HEK293T (cell line): ENCODE measurements at regions not wholly inside any gene's neighbourhood (a gene's known extent, or its start where the extent isn't known, plus 50 kb on each side); places are given as distances from the start of the nearest gene placed in this dataset.

Experiments
- CTCF ChIA-PET: fragments of 350-600 bp; formaldehyde crosslinking; extraction: SDS; loops from one replicate; lab custom pipeline; 2021; ENCODE audit warnings: antibody characterized with exemption, inconsistent platforms; lab: Yijun Ruan, JAX
- POLR2A ChIA-PET: fragments of 350-600 bp; formaldehyde crosslinking; extraction: SDS; loops from one replicate; lab custom pipeline; 2020; ENCODE audit warnings: antibody characterized with exemption, inconsistent platforms; lab: Yijun Ruan, JAX
- DNase-seq: peaks from one replicate; pipeline ENCODE4 v3.0.0; 2012; ENCODE audit warnings: mixed read lengths; ENCODE audit errors: extremely low spot score
- ARNT ChIP-seq: fragments of 450-650 bp; IDR thresholded peaks from 2 replicates; pipeline ENCODE4 v1.6.1; 2017; ENCODE audit warnings: mild to moderate bottlenecking
- CTBP1 ChIP-seq: fragments of 450-650 bp; IDR thresholded peaks from 2 replicates; pipeline ENCODE4 v1.6.1; 2016; ENCODE audit warnings: borderline replicate concordance
- ELF4 ChIP-seq: fragments of 450-650 bp; IDR thresholded peaks from 2 replicates; pipeline ENCODE4 v1.6.1; 2017; ENCODE audit warnings: antibody characterized with exemption
- FOXA1 ChIP-seq: fragments of 450-650 bp; IDR thresholded peaks from 2 replicates; pipeline ENCODE4 v1.6.1; 2016; ENCODE audit warnings: mild to moderate bottlenecking
- FOXK2 ChIP-seq: fragments of 450-650 bp; IDR thresholded peaks from 2 replicates; pipeline ENCODE4 v1.6.1; 2016; ENCODE audit warnings: mild to moderate bottlenecking
- FOXM1 ChIP-seq: fragments of 450-650 bp; IDR thresholded peaks from 2 replicates; pipeline ENCODE4 v1.6.1; 2017; ENCODE audit warnings: mild to moderate bottlenecking, borderline replicate concordance
- HDGF ChIP-seq: fragments of 450-650 bp; IDR thresholded peaks from 2 replicates; pipeline ENCODE4 v1.6.1; 2017; ENCODE audit warnings: antibody characterized with exemption, borderline replicate concordance
- L3MBTL2 ChIP-seq: fragments of 450-650 bp; conservative IDR thresholded peaks from 2 replicates; pipeline ENCODE4 v1.6.1; 2016; ENCODE audit warnings: mild to moderate bottlenecking
- LEF1 ChIP-seq: fragments of 450-650 bp; IDR thresholded peaks from 2 replicates; pipeline ENCODE4 v1.6.1; 2017; ENCODE audit warnings: mild to moderate bottlenecking, borderline replicate concordance
- NFRKB ChIP-seq: fragments of 450-650 bp; IDR thresholded peaks from 2 replicates; pipeline ENCODE4 v1.6.1; 2016; ENCODE audit warnings: mild to moderate bottlenecking, moderate library complexity
- SP1 ChIP-seq: fragments of 450-650 bp; IDR thresholded peaks from 2 replicates; pipeline ENCODE4 v1.6.1; 2017
- SUZ12 ChIP-seq: fragments of 450-650 bp; IDR thresholded peaks from 2 replicates; pipeline ENCODE4 v1.6.1; 2016; ENCODE audit warnings: mild to moderate bottlenecking
- TARDBP ChIP-seq: fragments of 450-650 bp; IDR thresholded peaks from 2 replicates; pipeline ENCODE4 v1.6.1; 2016
- ZNF384 ChIP-seq: fragments of 450-650 bp; IDR thresholded peaks from 2 replicates; pipeline ENCODE4 v1.6.1; 2016
- TF ChIP-seq, protein P1 (sequence below): fragments of 450-650 bp; IDR thresholded peaks from 2 replicates; pipeline ENCODE4 v1.6.1; 2016

DNA sequence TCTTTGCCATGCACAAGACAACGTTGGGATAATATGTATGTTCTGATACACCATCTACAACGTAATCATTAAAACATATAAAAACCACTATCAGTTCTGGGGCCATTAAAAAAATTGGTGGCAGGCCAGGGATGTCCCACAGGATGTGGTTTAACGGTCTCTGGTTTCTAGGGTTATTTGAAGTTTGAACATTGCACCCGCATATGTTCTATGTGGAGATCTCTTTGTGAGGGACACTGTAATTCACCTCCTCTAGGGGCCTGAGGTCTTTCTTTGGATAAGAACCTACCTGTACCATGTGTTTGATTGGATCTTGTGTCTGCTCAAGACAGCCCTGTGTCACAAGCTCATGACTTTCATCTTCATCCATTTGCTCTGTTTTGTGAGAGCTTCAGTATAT lies 73.2 kb downstream of the GGTLC2 start:
- DNase-seq, result no peak
- TF ChIP-seq FOXM1 (no peak), ELF4 (no peak), CTBP1 (no peak), TARDBP (no peak), NFRKB (no peak), LEF1 (no peak), ZNF384 (no peak), L3MBTL2 (no peak), ARNT (no peak), HDGF (no peak), FOXA1 (no peak), SP1 (no peak), FOXK2 (no peak)
- TF ChIP-seq, protein P1, sequence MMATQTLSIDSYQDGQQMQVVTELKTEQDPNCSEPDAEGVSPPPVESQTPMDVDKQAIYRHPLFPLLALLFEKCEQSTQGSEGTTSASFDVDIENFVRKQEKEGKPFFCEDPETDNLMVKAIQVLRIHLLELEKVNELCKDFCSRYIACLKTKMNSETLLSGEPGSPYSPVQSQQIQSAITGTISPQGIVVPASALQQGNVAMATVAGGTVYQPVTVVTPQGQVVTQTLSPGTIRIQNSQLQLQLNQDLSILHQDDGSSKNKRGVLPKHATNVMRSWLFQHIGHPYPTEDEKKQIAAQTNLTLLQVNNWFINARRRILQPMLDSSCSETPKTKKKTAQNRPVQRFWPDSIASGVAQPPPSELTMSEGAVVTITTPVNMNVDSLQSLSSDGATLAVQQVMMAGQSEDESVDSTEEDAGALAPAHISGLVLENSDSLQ, result no peak
- CTCF ChIA-PET, result interaction anchor here (1.0 to 1.4 kb wide), 3 partner anchors 9 to 138 kb away, joined by 3 to 4 read pairs (median 3); no protein-coding TSS in a partner anchor
- POLR2A ChIA-PET, result no interaction called here

DNA sequence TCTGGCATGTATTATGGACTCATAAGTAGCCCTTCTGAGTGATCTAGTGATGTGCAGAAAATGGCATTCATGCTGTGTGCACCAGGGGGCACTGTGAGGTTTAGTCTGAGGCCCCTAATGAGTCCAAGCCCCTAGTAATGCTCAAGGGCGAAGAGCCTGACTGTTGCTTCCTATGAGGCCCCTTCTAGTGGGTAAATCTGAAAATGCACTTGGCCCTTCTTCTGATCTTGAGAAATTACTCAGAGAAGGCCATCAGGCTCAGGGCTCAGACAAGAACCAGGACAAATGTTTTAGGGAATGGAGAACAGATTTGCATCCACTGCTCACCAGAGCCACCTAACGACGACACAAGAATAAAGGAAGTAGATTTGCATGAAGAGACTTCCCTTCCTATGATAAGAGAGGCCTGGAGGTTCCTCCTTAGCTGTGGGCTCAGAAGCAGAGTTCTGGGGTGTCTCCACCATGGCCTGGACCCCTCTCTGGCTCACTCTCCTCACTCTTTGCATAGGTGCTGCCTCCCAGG lies 75.8 kb downstream of the GGTLC2 start:
- CTCF ChIA-PET, result interaction anchor here (0.9 kb wide), 1 partner anchor 26 kb away, joined by 3 read pairs; no protein-coding TSS in a partner anchor
- POLR2A ChIA-PET, result no interaction called here
- peak; percentile 78 for DNase-seq
- no peak for TF ChIP-seq ARNT

DNA sequence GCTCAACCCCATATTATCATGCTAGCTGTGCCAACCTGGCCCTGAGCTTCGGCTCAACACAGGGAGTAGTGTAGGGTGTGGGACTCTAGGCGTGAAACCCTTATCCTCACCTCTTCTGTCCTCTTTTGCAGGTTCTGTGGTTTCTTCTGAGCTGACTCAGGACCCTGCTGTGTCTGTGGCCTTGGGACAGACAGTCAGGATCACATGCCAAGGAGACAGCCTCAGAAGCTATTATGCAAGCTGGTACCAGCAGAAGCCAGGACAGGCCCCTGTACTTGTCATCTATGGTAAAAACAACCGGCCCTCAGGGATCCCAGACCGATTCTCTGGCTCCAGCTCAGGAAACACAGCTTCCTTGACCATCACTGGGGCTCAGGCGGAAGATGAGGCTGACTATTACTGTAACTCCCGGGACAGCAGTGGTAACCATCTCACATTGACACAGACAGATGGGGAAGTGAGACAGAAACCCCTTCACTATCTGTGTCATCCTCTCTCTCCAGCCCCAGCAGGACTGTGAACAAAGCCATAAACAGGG lies 76.4 kb downstream of the GGTLC2 start:
- no peak for DNase-seq
- POLR2A ChIA-PET, result interaction anchor here (0.6 kb wide), 1 partner anchor 104 kb away, joined by 3 read pairs; no protein-coding TSS in a partner anchor
- CTCF ChIA-PET, result interaction anchor here (0.9 to 1.7 kb wide), 3 partner anchors 11 to 36 kb away, joined by 3 to 7 read pairs (median 4); no protein-coding TSS in a partner anchor
- TF ChIP-seq, protein P1, result no peak

DNA sequence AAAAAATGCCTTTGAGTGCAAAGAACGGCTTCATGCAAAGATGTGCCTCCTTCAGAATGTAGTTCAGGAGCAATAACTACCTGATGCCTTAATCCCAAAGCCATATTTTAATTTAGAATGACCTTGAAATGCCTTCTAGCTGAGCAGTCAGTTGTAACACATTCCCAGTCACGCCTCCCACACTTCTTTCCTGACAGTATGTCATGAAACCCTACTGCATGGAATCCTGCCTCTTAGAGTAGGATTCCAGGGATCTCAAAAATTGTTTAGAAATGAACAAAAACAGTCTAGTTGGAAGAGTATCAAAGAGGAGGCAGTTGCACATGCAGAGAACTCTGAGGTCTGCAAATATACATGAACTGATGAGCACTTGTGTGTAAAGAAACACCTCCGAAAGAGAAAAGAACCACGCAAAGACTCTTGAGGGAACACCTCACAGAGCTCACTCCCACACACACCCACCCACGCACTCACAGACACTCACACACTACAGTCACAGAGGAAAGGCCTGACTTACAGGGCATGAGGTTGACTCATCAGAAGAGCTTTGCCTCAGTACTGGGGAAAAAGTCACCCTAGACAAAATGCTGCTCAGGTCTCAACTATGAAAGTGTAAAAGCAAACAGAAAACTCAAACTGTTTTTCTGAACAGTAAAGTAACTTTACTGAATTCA lies 77.4 kb downstream of the GGTLC2 start:
- TF ChIP-seq TARDBP (no peak), NFRKB (no peak), FOXA1 (no peak), LEF1 (no peak), HDGF (no peak), ELF4 (no peak), ARNT (no peak), FOXK2 (no peak), SUZ12 (no peak), ZNF384 (no peak)
- TF ChIP-seq, protein P1, result no peak
- ChIA-PET CTCF (interaction anchor here (0.8 to 1.7 kb wide), 3 partner anchors 12 to 35 kb away, joined by 3 to 7 read pairs (median 4); no protein-coding TSS in a partner anchor), POLR2A (interaction anchor here (0.6 kb wide), 1 partner anchor 105 kb away, joined by 3 read pairs; no protein-coding TSS in a partner anchor)
- DNase-seq, result no peak

DNA sequence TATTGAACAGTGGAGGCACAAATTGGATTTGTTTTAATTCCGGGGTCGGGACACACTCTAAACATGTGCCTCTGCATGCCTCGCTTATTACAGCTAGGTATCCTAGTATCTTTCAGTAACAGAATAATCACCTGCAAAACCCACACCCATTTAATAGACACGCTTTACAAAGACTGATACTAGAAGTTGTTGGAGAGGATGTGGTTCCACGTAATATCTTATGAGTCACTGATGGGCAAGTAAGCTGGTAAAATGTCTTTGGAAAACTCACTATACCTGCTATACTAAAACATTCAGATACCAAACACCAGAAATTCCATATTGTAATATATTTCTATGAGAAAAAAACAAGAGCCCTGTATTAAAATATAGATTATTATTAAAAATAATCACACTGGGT lies 84.0 kb downstream of the GGTLC2 start:
- ChIA-PET CTCF (no interaction called here), POLR2A (no interaction called here)
- TF ChIP-seq FOXM1 (no peak), TARDBP (no peak)
- TF ChIP-seq, protein P1, result no peak
- DNase-seq, result no peak

DNA sequence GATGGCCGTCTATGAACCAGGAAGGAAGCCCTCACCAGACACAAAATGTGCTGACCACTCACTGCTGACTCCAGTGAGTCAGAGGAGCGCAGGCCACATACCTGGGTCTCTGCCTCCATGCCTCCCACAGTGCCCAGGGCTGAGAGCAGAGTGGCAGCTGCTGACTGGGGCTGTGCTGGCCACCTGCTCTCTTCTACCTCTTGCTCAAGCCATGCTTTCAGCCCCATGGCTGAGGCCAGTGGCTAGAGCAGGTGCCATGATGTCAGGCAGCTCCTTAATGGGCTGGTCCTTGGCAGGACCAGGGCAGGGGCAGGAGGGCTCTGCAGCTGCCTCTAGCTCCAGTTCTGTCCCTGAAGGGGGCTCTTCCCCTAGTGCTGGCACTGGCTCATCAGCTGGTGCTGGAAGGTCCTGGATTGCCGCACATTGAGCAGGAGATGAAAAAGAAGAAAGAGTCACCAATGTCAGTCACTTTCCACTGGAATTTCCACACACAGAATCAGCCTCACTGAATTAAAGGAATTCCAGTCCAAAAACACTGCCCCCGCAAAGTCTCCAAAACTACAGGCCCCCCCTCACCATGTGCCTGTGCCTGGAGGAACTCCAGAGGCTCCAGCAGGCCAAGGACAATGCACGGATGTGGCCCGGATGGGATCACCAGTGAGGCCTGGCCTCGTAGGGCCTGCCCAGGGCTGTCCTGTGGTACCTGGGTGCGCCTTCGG lies 86.4 kb downstream of the GGTLC2 start:
- ChIA-PET POLR2A (no interaction called here), CTCF (no interaction called here)
- TF ChIP-seq CTBP1, result no peak
- no peak for TF ChIP-seq ELF4
- DNase-seq, result no peak
